GM12892 (cell line): ENCODE measurements at regions not wholly inside any gene's neighbourhood (a gene's known extent, or its start where the extent isn't known, plus 50 kb on each side); places are given as distances from the start of the nearest gene placed in this dataset.

Experiments
- POLR2A ChIP-seq: IDR thresholded peaks from 2 replicates; pipeline ENCODE4 v1.6.1; 2011; ENCODE audit warnings: low read depth, low read length, control low read depth
- POLR2AphosphoS5 ChIP-seq: IDR thresholded peaks from 2 replicates; pipeline ENCODE4 v1.6.1; 2011; ENCODE audit warnings: low read depth, low read length, control low read depth
- TAF1 ChIP-seq: IDR thresholded peaks from 2 replicates; pipeline ENCODE4 v1.6.1; 2011; ENCODE audit warnings: low read depth, mild to moderate bottlenecking, control low read depth, low read length, borderline replicate concordance

GRCh38 chr13:74043237-74043636 lies 91.0 kb downstream of the KLF12 start:
- TF ChIP-seq POLR2A: no peak
- no peak for TF ChIP-seq TAF1
- TF ChIP-seq POLR2AphosphoS5: no peak
